GM23338 (cell line): ENCODE measurements at regions not wholly inside any gene's neighbourhood (a gene's known extent, or its start where the extent isn't known, plus 50 kb on each side); places are given as distances from the start of the nearest gene placed in this dataset.

Experiments used
- ATAC-seq: fragments of 200-7000 bp; cut with Tn5 transposase; 3 replicates; pipeline ENCODE4 v1.9.1; 2020
- DNase-seq: peaks from one replicate; pipeline ENCODE4 v3.0.0-alpha.2; 2015; ENCODE audit warnings: low spot score
- H2AFZ ChIP-seq: fragments of 200-600 bp; sonication (generic); 2 replicates; pipeline ENCODE4 v1.8.0; 2016; ENCODE audit warnings: antibody characterized with exemption, mild to moderate bottlenecking, moderate library complexity
- H3F3A ChIP-seq: fragments of 200-600 bp; sonication (generic); replicated peaks from 2 replicates; pipeline ENCODE4 v1.8.0; 2017; ENCODE audit warnings: antibody characterized with exemption, mixed run types, low read depth
- H3K27ac ChIP-seq: fragments of 200-600 bp; sonication (generic); 2 replicates; pipeline ENCODE4 v1.6.1; 2016; ENCODE audit warnings: low read depth
- H3K27me3 ChIP-seq: fragments of 200-600 bp; sonication (generic); 2 replicates; pipeline ENCODE4 v1.8.0; 2016; ENCODE audit warnings: mild to moderate bottlenecking, mixed run types, moderate library complexity; ENCODE audit not compliant: insufficient read depth
- H3K36me3 ChIP-seq: fragments of 200-600 bp; sonication (generic); 2 replicates; pipeline ENCODE4 v1.8.0; 2016; ENCODE audit warnings: mild to moderate bottlenecking; ENCODE audit not compliant: insufficient read depth
- H3K4me1 ChIP-seq: fragments of 200-600 bp; sonication (generic); 2 replicates; pipeline ENCODE4 v1.8.0; 2016; ENCODE audit warnings: mild to moderate bottlenecking, moderate library complexity; ENCODE audit not compliant: insufficient read depth
- H3K4me2 ChIP-seq: fragments of 200-600 bp; sonication (generic); 2 replicates; pipeline ENCODE4 v1.7.1; 2017; ENCODE audit warnings: mixed run types
- H3K4me3 ChIP-seq: fragments of 200-600 bp; sonication (generic); 2 replicates; pipeline ENCODE4 v1.6.1; 2016; ENCODE audit warnings: mixed run types
- H3K79me2 ChIP-seq: fragments of 200-600 bp; sonication (generic); replicated peaks from 2 replicates; pipeline ENCODE4 v1.8.0; 2017; ENCODE audit warnings: mild to moderate bottlenecking; ENCODE audit not compliant: insufficient read depth
- H3K9me2 ChIP-seq: fragments of 200-600 bp; sonication (generic); 2 replicates; pipeline ENCODE4 v1.8.0; 2017; ENCODE audit not compliant: insufficient read depth
- H4K20me1 ChIP-seq: fragments of 200-600 bp; sonication (generic); replicated peaks from 2 replicates; pipeline ENCODE4 v1.8.0; 2017; ENCODE audit warnings: mild to moderate bottlenecking; ENCODE audit not compliant: insufficient read depth
- H3K27ac Mint-ChIP-seq: 2 replicates; pipeline ENCODE4 v1.8.0; 2020; ENCODE audit warnings: inconsistent platforms, mild to moderate bottlenecking, moderate library complexity, mixed read lengths
- H3K27me3 Mint-ChIP-seq: 3 replicates; pipeline ENCODE4 v1.8.0; 2022; ENCODE audit warnings: low read depth, mild to moderate bottlenecking, moderate library complexity, mixed read lengths, inconsistent platforms; ENCODE audit not compliant: insufficient read depth, poor library complexity
- H3K36me3 Mint-ChIP-seq: 3 replicates; pipeline ENCODE4 v1.8.0; 2021; ENCODE audit warnings: low read depth, mild to moderate bottlenecking, inconsistent platforms, moderate library complexity, mixed read lengths
- H3K4me1 Mint-ChIP-seq: 3 replicates; pipeline ENCODE4 v1.8.0; 2020; ENCODE audit warnings: mild to moderate bottlenecking, inconsistent platforms, mixed read lengths
- H3K4me3 Mint-ChIP-seq: 3 replicates; pipeline ENCODE4 v1.8.0; 2021; ENCODE audit warnings: moderate library complexity, mild to moderate bottlenecking, inconsistent platforms, mixed read lengths
- H3K9me3 Mint-ChIP-seq: 3 replicates; pipeline ENCODE4 v1.8.0; 2020; ENCODE audit warnings: moderate library complexity, mild to moderate bottlenecking, inconsistent platforms, mixed read lengths
- CREB1 ChIP-seq: fragments of 250-450 bp; sonication (Bioruptor Pico); IDR thresholded peaks from 2 replicates; pipeline ENCODE4 v1.5.0; 2020; ENCODE audit warnings: low read depth, mild to moderate bottlenecking, moderate library complexity
- CTCF ChIP-seq, 2 experiments: fragments of 200-600 bp in 1 of 2; sonication (generic) in 1 of 2; conservative IDR thresholded peaks; 2 replicates each; pipeline versions ENCODE4 v1.5.1 to v1.6.1; 2016 to 2017; ENCODE audit warnings: antibody characterized with exemption in 2 of 2, low read depth in 2 of 2, mild to moderate bottlenecking in 2 of 2, moderate library complexity in 1 of 2
- ETS1 ChIP-seq: IDR thresholded peaks from 2 replicates; pipeline ENCODE4 v1.6.1; 2016; ENCODE audit warnings: antibody characterized with exemption
- EZH2 ChIP-seq: fragments of 200-600 bp; sonication (generic); IDR thresholded peaks from one replicate; pipeline ENCODE4 v1.8.0; 2017; ENCODE audit warnings: antibody characterized with exemption, mild to moderate bottlenecking, low read depth; ENCODE audit not compliant: unreplicated experiment
- EZH2phosphoT487 ChIP-seq: fragments of 200-600 bp; sonication (generic); IDR thresholded peaks from one replicate; pipeline ENCODE4 v1.8.1; 2018; ENCODE audit warnings: antibody characterized with exemption; ENCODE audit not compliant: unreplicated experiment
- JUNB ChIP-seq: IDR thresholded peaks from one replicate; pipeline ENCODE4 v1.6.1; 2016; ENCODE audit warnings: antibody characterized with exemption; ENCODE audit not compliant: unreplicated experiment
- NANOG ChIP-seq: IDR thresholded peaks from 2 replicates; pipeline ENCODE4 v1.6.1; 2016; ENCODE audit warnings: antibody characterized with exemption, borderline replicate concordance
- POLR2AphosphoS5 ChIP-seq: IDR thresholded peaks from 2 replicates; pipeline ENCODE4 v1.6.1; 2016; ENCODE audit warnings: antibody characterized with exemption, low read depth
- REST ChIP-seq: IDR thresholded peaks from one replicate; pipeline ENCODE4 v1.6.1; 2018; ENCODE audit warnings: antibody characterized with exemption; ENCODE audit not compliant: unreplicated experiment
- STAT1 ChIP-seq: IDR thresholded peaks from one replicate; pipeline ENCODE4 v1.6.1; 2016; ENCODE audit warnings: antibody characterized with exemption; ENCODE audit not compliant: unreplicated experiment
- ZNF114 ChIP-seq: fragments of 250-450 bp; sonication (Bioruptor Pico); IDR thresholded peaks from 2 replicates; pipeline ENCODE4 v1.5.0; 2020; ENCODE audit warnings: mild to moderate bottlenecking, moderate library complexity
- ZNF331 ChIP-seq: fragments of 250-450 bp; sonication (Bioruptor Pico); IDR thresholded peaks from 2 replicates; pipeline ENCODE4 v1.5.0; 2020; ENCODE audit warnings: low read depth, mild to moderate bottlenecking, moderate library complexity
- ZNF462 ChIP-seq: fragments of 250-450 bp; sonication (Bioruptor Pico); IDR thresholded peaks from 2 replicates; pipeline ENCODE4 v1.5.0; 2020; ENCODE audit warnings: mild to moderate bottlenecking, moderate library complexity

- H3K4me1 ChIP-seq = peaks cover 15% of the 10 kb centered on the region; the same call in 1 of the 2 replicates
- peaks cover 39% of the 10 kb centered on the region for H3K4me1 Mint-ChIP-seq
- no peaks in the 10 kb centered on the region for H3K27me3 ChIP-seq
- ATAC-seq = no peak
- no peaks in the 10 kb centered on the region for H3F3A ChIP-seq
- TF ChIP-seq STAT1 = no peak
- TF ChIP-seq REST = no peak
- no peak for TF ChIP-seq ZNF331 (CRISPR knock-in tag)
- no peak for TF ChIP-seq POLR2AphosphoS5
- TF ChIP-seq ETS1 = no peak
- TF ChIP-seq JUNB = no peak
- no peak for TF ChIP-seq CREB1
- no peak for TF ChIP-seq EZH2
- no peak for TF ChIP-seq EZH2phosphoT487
- TF ChIP-seq ZNF462 (CRISPR knock-in tag) = no peak
- TF ChIP-seq NANOG = no peak
- TF ChIP-seq ZNF114 = no peak
- TF ChIP-seq CTCF (conservative IDR thresholded peaks at IDR 0.05; ENCODE audit: low read depth in 2 of 2) = no peak
- no peak for DNase-seq
- peaks cover 6% of the 10 kb centered on the region; the same call in 1 of the 2 replicates for H3K9me2 ChIP-seq
- H2AFZ ChIP-seq = no peak overlapping the region
- no peaks in the 10 kb centered on the region for H3K36me3 ChIP-seq
- no peak overlapping the region for H3K4me3 ChIP-seq
- H3K4me3 Mint-ChIP-seq = no peak overlapping the region
- H3K36me3 Mint-ChIP-seq = no peaks in the 10 kb centered on the region
- H3K27ac Mint-ChIP-seq = no peak overlapping the region
- H3K9me3 Mint-ChIP-seq = no peaks in the 10 kb centered on the region
- H3K4me2 ChIP-seq = no peak overlapping the region
- no peaks in the 10 kb centered on the region for H3K79me2 ChIP-seq
- H3K27me3 Mint-ChIP-seq = no peaks in the 10 kb centered on the region
- H3K27ac ChIP-seq = no peak overlapping the region
- H4K20me1 ChIP-seq = no peaks in the 10 kb centered on the region
Measured at GRCh38 chr12:92032965-92033364, 112.7 kb downstream of the BTG1 start.
